ENCODE measurements at regions not wholly inside any gene's neighbourhood (a gene's known extent, or its start where the extent isn't known, plus 50 kb on each side); places are given as distances from the start of the nearest gene placed in this dataset.

GRCh38 chr11:41714101-41714500 lies 254.6 kb upstream of the LRRC4C start:
- TF ChIP-seq, protein P1, sequence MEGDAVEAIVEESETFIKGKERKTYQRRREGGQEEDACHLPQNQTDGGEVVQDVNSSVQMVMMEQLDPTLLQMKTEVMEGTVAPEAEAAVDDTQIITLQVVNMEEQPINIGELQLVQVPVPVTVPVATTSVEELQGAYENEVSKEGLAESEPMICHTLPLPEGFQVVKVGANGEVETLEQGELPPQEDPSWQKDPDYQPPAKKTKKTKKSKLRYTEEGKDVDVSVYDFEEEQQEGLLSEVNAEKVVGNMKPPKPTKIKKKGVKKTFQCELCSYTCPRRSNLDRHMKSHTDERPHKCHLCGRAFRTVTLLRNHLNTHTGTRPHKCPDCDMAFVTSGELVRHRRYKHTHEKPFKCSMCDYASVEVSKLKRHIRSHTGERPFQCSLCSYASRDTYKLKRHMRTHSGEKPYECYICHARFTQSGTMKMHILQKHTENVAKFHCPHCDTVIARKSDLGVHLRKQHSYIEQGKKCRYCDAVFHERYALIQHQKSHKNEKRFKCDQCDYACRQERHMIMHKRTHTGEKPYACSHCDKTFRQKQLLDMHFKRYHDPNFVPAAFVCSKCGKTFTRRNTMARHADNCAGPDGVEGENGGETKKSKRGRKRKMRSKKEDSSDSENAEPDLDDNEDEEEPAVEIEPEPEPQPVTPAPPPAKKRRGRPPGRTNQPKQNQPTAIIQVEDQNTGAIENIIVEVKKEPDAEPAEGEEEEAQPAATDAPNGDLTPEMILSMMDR (IDR thresholded peaks at IDR 0.05): no peak
- TF ChIP-seq POLR2A (IDR thresholded peaks at IDR 0.05): no peak

Data from gastroesophageal sphincter (tissue), 3 donors.